GM21360 (cell line): ENCODE measurements at regions not wholly inside any gene's neighbourhood (a gene's known extent, or its start where the extent isn't known, plus 50 kb on each side); places are given as distances from the start of the nearest gene placed in this dataset.
"Not testable (repeated sequence)": the region's sequence is repeated elsewhere in the genome, so short reads cannot be mapped to it uniquely, and the experiment has no call there.

ENCODE experiments used
- ATAC-seq: cut with Tn5 transposase; IDR thresholded peaks from one replicate; pipeline ENCODE4 v1.9.1; 2021; ENCODE audit warnings: mild to moderate bottlenecking, moderate library complexity; ENCODE audit not compliant: unreplicated experiment

DNA sequence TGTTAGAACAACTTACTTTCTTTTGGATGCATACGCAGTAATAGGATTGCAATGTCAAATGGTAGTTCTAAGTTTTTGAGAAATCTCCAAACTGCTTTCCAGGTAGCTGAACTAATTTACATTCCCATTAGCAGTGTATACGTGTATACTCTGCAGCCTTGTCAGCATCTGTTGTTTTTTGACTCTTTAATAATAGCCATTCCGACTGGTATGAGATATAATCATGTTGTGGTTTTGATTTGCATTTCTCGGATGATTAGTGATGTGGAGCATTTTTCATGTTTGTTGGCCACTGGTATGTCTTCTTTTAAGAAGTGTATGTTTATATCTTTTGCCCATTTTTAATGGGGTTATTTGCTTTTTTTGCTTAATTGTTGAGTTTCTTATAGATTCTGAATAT, 76.9 kb upstream of the HNRNPA1L2 start:
- ATAC-seq: peak; percentile 97

DNA sequence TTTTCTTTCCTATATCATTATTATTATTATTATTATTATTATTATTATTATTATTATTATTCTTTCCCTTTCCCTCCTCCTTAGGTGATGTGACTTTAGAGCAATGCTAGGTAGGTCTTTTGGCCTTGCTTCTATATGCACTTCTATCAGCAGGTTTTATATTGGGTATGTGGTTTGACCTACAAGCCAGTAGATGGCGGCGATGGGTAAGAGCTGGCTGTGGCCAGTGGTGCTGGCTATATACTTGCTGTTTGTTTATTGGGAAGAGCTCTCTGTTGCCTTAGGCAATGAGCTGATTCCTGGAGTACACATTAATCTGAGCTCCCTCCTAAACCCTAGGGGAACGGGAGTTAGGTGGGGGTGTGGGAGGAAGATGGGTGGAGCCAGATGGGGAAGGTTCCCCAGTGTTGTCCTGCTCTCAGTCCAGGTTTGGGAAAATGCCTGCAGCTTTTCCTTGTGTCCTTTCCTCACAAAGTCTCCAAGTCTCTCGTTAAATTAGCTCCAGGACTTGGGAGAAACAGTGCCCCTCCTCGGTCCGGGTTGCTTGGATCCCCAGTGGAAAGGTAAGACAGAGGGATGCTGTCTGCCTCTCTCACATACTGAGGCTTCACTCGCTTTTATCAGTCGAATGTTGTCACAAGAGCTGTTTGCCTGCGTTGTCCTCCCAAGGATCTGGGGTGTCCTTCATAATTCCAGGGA, 72.2 kb upstream of the HNRNPA1L2 start:
- peak; percentile 52 for ATAC-seq

DNA sequence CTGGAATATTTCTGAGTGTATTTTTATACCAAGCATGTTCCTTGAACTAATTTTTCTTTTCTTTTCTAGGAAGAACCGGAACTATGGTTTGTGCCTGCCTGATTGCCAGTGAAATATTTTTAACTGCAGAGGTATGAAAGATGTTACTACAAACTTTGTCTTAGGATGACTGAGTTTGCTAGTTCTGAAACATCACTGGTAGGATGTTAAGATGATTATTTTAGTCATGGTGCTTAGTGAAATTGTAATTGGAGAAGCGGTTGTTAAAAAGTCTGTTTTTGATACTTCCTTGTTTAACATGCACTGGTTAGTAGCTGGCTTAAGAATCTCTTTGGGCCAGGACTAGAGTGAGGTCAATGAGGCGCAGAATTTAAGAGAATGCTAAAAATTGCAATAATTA, 71.1 kb upstream of the HNRNPA1L2 start:
- not testable (repeated sequence) for ATAC-seq

GRCh38 chr13:52582962-52583361, 59.3 kb upstream of the HNRNPA1L2 start:
- peak; percentile 92 for ATAC-seq
